Activated T-helper 17 cell treated with anti-CD3 and anti-CD28 coated beads, Interleukin-2, amount 50 U/mL, for 72 hours (primary cell): ENCODE measurements at regions not wholly inside any gene's neighbourhood (a gene's known extent, or its start where the extent isn't known, plus 50 kb on each side); places are given as distances from the start of the nearest gene placed in this dataset.
A peak's percentile ranks its signal among the peaks of the same experiment; 100 is the strongest.

Experiments used
- ATAC-seq: fragments of 150-1000 bp; cut with Tn5 transposase; replicated peaks from 2 replicates; pipeline ENCODE4 v1.10.0; 2021; ENCODE audit warnings: mild to moderate bottlenecking, moderate library complexity
- H3K27ac Mint-ChIP-seq: one replicate; pipeline ENCODE4 v1.8.0; 2022; ENCODE audit warnings: mixed read lengths
- H3K27me3 Mint-ChIP-seq: one replicate; pipeline ENCODE4 v1.8.0; 2022; ENCODE audit warnings: mixed read lengths
- H3K36me3 Mint-ChIP-seq: one replicate; pipeline ENCODE4 v1.8.0; 2022; ENCODE audit warnings: low read depth, mild to moderate bottlenecking, mixed read lengths
- H3K4me1 Mint-ChIP-seq: one replicate; pipeline ENCODE4 v1.8.0; 2022; ENCODE audit warnings: mixed read lengths
- H3K4me3 Mint-ChIP-seq: one replicate; pipeline ENCODE4 v1.8.0; 2022; ENCODE audit warnings: mild to moderate bottlenecking, mixed read lengths
- H3K9me3 Mint-ChIP-seq: one replicate; pipeline ENCODE4 v1.8.0; 2022; ENCODE audit warnings: mixed read lengths

- no peak for ATAC-seq
- no peaks in the 10 kb centered on the region for H3K36me3 Mint-ChIP-seq
- H3K27me3 Mint-ChIP-seq = peaks cover 8% of the 10 kb centered on the region
- H3K4me3 Mint-ChIP-seq = no peak overlapping the region
- no peaks in the 10 kb centered on the region for H3K4me1 Mint-ChIP-seq
- H3K9me3 Mint-ChIP-seq = no peaks in the 10 kb centered on the region
- no peak overlapping the region for H3K27ac Mint-ChIP-seq
Measured at GRCh38 chr10:42952931-42953683, 123.8 kb upstream of the RET start.

GRCh38 chr10:42953684-42954674 is 122.9 kb upstream of the RET start:
- no peak overlapping the region for H3K27ac Mint-ChIP-seq
- no peaks in the 10 kb centered on the region for H3K4me1 Mint-ChIP-seq
- H3K4me3 Mint-ChIP-seq = no peak overlapping the region
- no peaks in the 10 kb centered on the region for H3K9me3 Mint-ChIP-seq
- H3K27me3 Mint-ChIP-seq = peaks cover 8% of the 10 kb centered on the region
- no peak for ATAC-seq
- H3K36me3 Mint-ChIP-seq = no peaks in the 10 kb centered on the region

GRCh38 chr10:42954766-42955492 is 121.9 kb upstream of the RET start:
- ATAC-seq = no peak
- Mint-ChIP-seq H3K27me3 (peaks cover 8% of the 10 kb centered on the region), H3K9me3 (no peaks in the 10 kb centered on the region), H3K4me3 (no peak overlapping the region), H3K27ac (no peak overlapping the region), H3K4me1 (no peaks in the 10 kb centered on the region), H3K36me3 (no peaks in the 10 kb centered on the region)

- Mint-ChIP-seq H3K27me3 (peaks cover 7% of the 10 kb centered on the region), H3K9me3 (no peaks in the 10 kb centered on the region), H3K4me3 (no peak overlapping the region), H3K27ac (no peak overlapping the region), H3K36me3 (no peaks in the 10 kb centered on the region), H3K4me1 (no peaks in the 10 kb centered on the region)
- ATAC-seq = no peak
Measured at GRCh38 chr10:42955493-42955889, 121.4 kb upstream of the RET start.

GRCh38 chr10:42956045-42956444 is 120.8 kb upstream of the RET start:
- H3K36me3 Mint-ChIP-seq = no peaks in the 10 kb centered on the region
- ATAC-seq = no peak
- peaks cover 4% of the 10 kb centered on the region for H3K27me3 Mint-ChIP-seq
- H3K4me3 Mint-ChIP-seq = no peak overlapping the region
- H3K4me1 Mint-ChIP-seq = no peaks in the 10 kb centered on the region
- no peaks in the 10 kb centered on the region for H3K9me3 Mint-ChIP-seq
- H3K27ac Mint-ChIP-seq = no peak overlapping the region

GRCh38 chr10:42958142-42958868 is 118.6 kb upstream of the RET start:
- no peak overlapping the region for H3K27ac Mint-ChIP-seq
- no peaks in the 10 kb centered on the region for H3K36me3 Mint-ChIP-seq
- H3K4me1 Mint-ChIP-seq = no peaks in the 10 kb centered on the region
- H3K4me3 Mint-ChIP-seq = no peak overlapping the region
- no peak for ATAC-seq
- peaks cover 3% of the 10 kb centered on the region for H3K27me3 Mint-ChIP-seq
- no peaks in the 10 kb centered on the region for H3K9me3 Mint-ChIP-seq

GRCh38 chr10:42959833-42960232 is 117.0 kb upstream of the RET start:
- no peaks in the 10 kb centered on the region for H3K4me1 Mint-ChIP-seq
- no peak for ATAC-seq
- H3K4me3 Mint-ChIP-seq = no peak overlapping the region
- no peaks in the 10 kb centered on the region for H3K9me3 Mint-ChIP-seq
- H3K36me3 Mint-ChIP-seq = no peaks in the 10 kb centered on the region
- H3K27me3 Mint-ChIP-seq = no peaks in the 10 kb centered on the region
- H3K27ac Mint-ChIP-seq = no peak overlapping the region

GRCh38 chr10:42960491-42960990 is 116.3 kb upstream of the RET start:
- H3K4me3 Mint-ChIP-seq = no peak overlapping the region

GRCh38 chr10:42960991-42961795 is 115.7 kb upstream of the RET start:
- Mint-ChIP-seq H3K4me1 (no peaks in the 10 kb centered on the region), H3K36me3 (no peaks in the 10 kb centered on the region), H3K4me3 (no peak overlapping the region), H3K27ac (no peak overlapping the region), H3K9me3 (no peaks in the 10 kb centered on the region), H3K27me3 (no peaks in the 10 kb centered on the region)
- no peak for ATAC-seq

More at GRCh38 chr10:42960491-42960990, 116.3 kb upstream of the RET start:
- no peaks in the 10 kb centered on the region for H3K9me3 Mint-ChIP-seq
- ATAC-seq = peak; percentile 23
- no peaks in the 10 kb centered on the region for H3K4me1 Mint-ChIP-seq
- no peak overlapping the region for H3K27ac Mint-ChIP-seq
- H3K36me3 Mint-ChIP-seq = no peaks in the 10 kb centered on the region
- H3K27me3 Mint-ChIP-seq = no peaks in the 10 kb centered on the region

GRCh38 chr10:42961796-42962109 is 115.1 kb upstream of the RET start:
- Mint-ChIP-seq H3K27ac (no peak overlapping the region), H3K9me3 (no peaks in the 10 kb centered on the region), H3K4me1 (no peaks in the 10 kb centered on the region), H3K4me3 (no peak overlapping the region), H3K36me3 (no peaks in the 10 kb centered on the region), H3K27me3 (no peaks in the 10 kb centered on the region)
- no peak for ATAC-seq

GRCh38 chr10:42962110-42962901 is 114.6 kb upstream of the RET start:
- Mint-ChIP-seq H3K4me3 (no peak overlapping the region), H3K9me3 (no peaks in the 10 kb centered on the region), H3K36me3 (no peaks in the 10 kb centered on the region), H3K4me1 (no peaks in the 10 kb centered on the region), H3K27ac (no peak overlapping the region), H3K27me3 (no peaks in the 10 kb centered on the region)
- no peak for ATAC-seq

GRCh38 chr10:42962902-42963231 is 114.0 kb upstream of the RET start:
- Mint-ChIP-seq H3K4me3 (no peak overlapping the region), H3K36me3 (no peaks in the 10 kb centered on the region), H3K27ac (no peak overlapping the region), H3K27me3 (peaks cover under 1% of the 10 kb centered on the region), H3K4me1 (no peaks in the 10 kb centered on the region), H3K9me3 (no peaks in the 10 kb centered on the region)
- ATAC-seq = no peak

GRCh38 chr10:42963312-42963711 is 113.6 kb upstream of the RET start:
- Mint-ChIP-seq H3K4me3 (no peak overlapping the region), H3K9me3 (no peaks in the 10 kb centered on the region), H3K27me3 (peaks cover 5% of the 10 kb centered on the region), H3K4me1 (no peaks in the 10 kb centered on the region), H3K27ac (no peak overlapping the region), H3K36me3 (no peaks in the 10 kb centered on the region)
- no peak for ATAC-seq
